GM23338 (cell line): ENCODE measurements at regions not wholly inside any gene's neighbourhood (a gene's known extent, or its start where the extent isn't known, plus 50 kb on each side); places are given as distances from the start of the nearest gene placed in this dataset.

Experiments used
- ATAC-seq: fragments of 200-7000 bp; cut with Tn5 transposase; 3 replicates; pipeline ENCODE4 v1.9.1; 2020
- DNase-seq: peaks from one replicate; pipeline ENCODE4 v3.0.0-alpha.2; 2015; ENCODE audit warnings: low spot score
- H2AFZ ChIP-seq: fragments of 200-600 bp; sonication (generic); 2 replicates; pipeline ENCODE4 v1.8.0; 2016; ENCODE audit warnings: antibody characterized with exemption, mild to moderate bottlenecking, moderate library complexity
- H3F3A ChIP-seq: fragments of 200-600 bp; sonication (generic); replicated peaks from 2 replicates; pipeline ENCODE4 v1.8.0; 2017; ENCODE audit warnings: antibody characterized with exemption, mixed run types, low read depth
- H3K27ac ChIP-seq: fragments of 200-600 bp; sonication (generic); 2 replicates; pipeline ENCODE4 v1.6.1; 2016; ENCODE audit warnings: low read depth
- H3K27me3 ChIP-seq: fragments of 200-600 bp; sonication (generic); 2 replicates; pipeline ENCODE4 v1.8.0; 2016; ENCODE audit warnings: mild to moderate bottlenecking, mixed run types, moderate library complexity; ENCODE audit not compliant: insufficient read depth
- H3K36me3 ChIP-seq: fragments of 200-600 bp; sonication (generic); 2 replicates; pipeline ENCODE4 v1.8.0; 2016; ENCODE audit warnings: mild to moderate bottlenecking; ENCODE audit not compliant: insufficient read depth
- H3K4me1 ChIP-seq: fragments of 200-600 bp; sonication (generic); 2 replicates; pipeline ENCODE4 v1.8.0; 2016; ENCODE audit warnings: mild to moderate bottlenecking, moderate library complexity; ENCODE audit not compliant: insufficient read depth
- H3K4me2 ChIP-seq: fragments of 200-600 bp; sonication (generic); 2 replicates; pipeline ENCODE4 v1.7.1; 2017; ENCODE audit warnings: mixed run types
- H3K4me3 ChIP-seq: fragments of 200-600 bp; sonication (generic); 2 replicates; pipeline ENCODE4 v1.6.1; 2016; ENCODE audit warnings: mixed run types
- H3K79me2 ChIP-seq: fragments of 200-600 bp; sonication (generic); replicated peaks from 2 replicates; pipeline ENCODE4 v1.8.0; 2017; ENCODE audit warnings: mild to moderate bottlenecking; ENCODE audit not compliant: insufficient read depth
- H3K9me2 ChIP-seq: fragments of 200-600 bp; sonication (generic); 2 replicates; pipeline ENCODE4 v1.8.0; 2017; ENCODE audit not compliant: insufficient read depth
- H4K20me1 ChIP-seq: fragments of 200-600 bp; sonication (generic); replicated peaks from 2 replicates; pipeline ENCODE4 v1.8.0; 2017; ENCODE audit warnings: mild to moderate bottlenecking; ENCODE audit not compliant: insufficient read depth
- H3K27ac Mint-ChIP-seq: 2 replicates; pipeline ENCODE4 v1.8.0; 2020; ENCODE audit warnings: inconsistent platforms, mild to moderate bottlenecking, moderate library complexity, mixed read lengths
- H3K27me3 Mint-ChIP-seq: 3 replicates; pipeline ENCODE4 v1.8.0; 2022; ENCODE audit warnings: low read depth, mild to moderate bottlenecking, moderate library complexity, mixed read lengths, inconsistent platforms; ENCODE audit not compliant: insufficient read depth, poor library complexity
- H3K36me3 Mint-ChIP-seq: 3 replicates; pipeline ENCODE4 v1.8.0; 2021; ENCODE audit warnings: low read depth, mild to moderate bottlenecking, inconsistent platforms, moderate library complexity, mixed read lengths
- H3K4me1 Mint-ChIP-seq: 3 replicates; pipeline ENCODE4 v1.8.0; 2020; ENCODE audit warnings: mild to moderate bottlenecking, inconsistent platforms, mixed read lengths
- H3K4me3 Mint-ChIP-seq: 3 replicates; pipeline ENCODE4 v1.8.0; 2021; ENCODE audit warnings: moderate library complexity, mild to moderate bottlenecking, inconsistent platforms, mixed read lengths
- H3K9me3 Mint-ChIP-seq: 3 replicates; pipeline ENCODE4 v1.8.0; 2020; ENCODE audit warnings: moderate library complexity, mild to moderate bottlenecking, inconsistent platforms, mixed read lengths
- CREB1 ChIP-seq: fragments of 250-450 bp; sonication (Bioruptor Pico); IDR thresholded peaks from 2 replicates; pipeline ENCODE4 v1.5.0; 2020; ENCODE audit warnings: low read depth, mild to moderate bottlenecking, moderate library complexity
- EZH2 ChIP-seq: fragments of 200-600 bp; sonication (generic); IDR thresholded peaks from one replicate; pipeline ENCODE4 v1.8.0; 2017; ENCODE audit warnings: antibody characterized with exemption, mild to moderate bottlenecking, low read depth; ENCODE audit not compliant: unreplicated experiment
- EZH2phosphoT487 ChIP-seq: fragments of 200-600 bp; sonication (generic); IDR thresholded peaks from one replicate; pipeline ENCODE4 v1.8.1; 2018; ENCODE audit warnings: antibody characterized with exemption; ENCODE audit not compliant: unreplicated experiment
- JUNB ChIP-seq: IDR thresholded peaks from one replicate; pipeline ENCODE4 v1.6.1; 2016; ENCODE audit warnings: antibody characterized with exemption; ENCODE audit not compliant: unreplicated experiment
- POLR2AphosphoS5 ChIP-seq: IDR thresholded peaks from 2 replicates; pipeline ENCODE4 v1.6.1; 2016; ENCODE audit warnings: antibody characterized with exemption, low read depth
- STAT1 ChIP-seq: IDR thresholded peaks from one replicate; pipeline ENCODE4 v1.6.1; 2016; ENCODE audit warnings: antibody characterized with exemption; ENCODE audit not compliant: unreplicated experiment
- ZNF114 ChIP-seq: fragments of 250-450 bp; sonication (Bioruptor Pico); IDR thresholded peaks from 2 replicates; pipeline ENCODE4 v1.5.0; 2020; ENCODE audit warnings: mild to moderate bottlenecking, moderate library complexity
- TF ChIP-seq, protein P1 (sequence below): IDR thresholded peaks from one replicate; pipeline ENCODE4 v1.6.1; 2018; ENCODE audit warnings: antibody characterized with exemption; ENCODE audit not compliant: unreplicated experiment
- TF ChIP-seq, protein P2 (sequence below): IDR thresholded peaks from 2 replicates; pipeline ENCODE4 v1.6.1; 2016; ENCODE audit warnings: antibody characterized with exemption
- TF ChIP-seq, protein P3 (sequence below): fragments of 250-450 bp; sonication (Bioruptor Pico); IDR thresholded peaks from 2 replicates; pipeline ENCODE4 v1.5.0; 2020; ENCODE audit warnings: mild to moderate bottlenecking, moderate library complexity
- TF ChIP-seq, protein P4 (sequence below), 2 experiments: fragments of 200-600 bp in 1 of 2; sonication (generic) in 1 of 2; conservative IDR thresholded peaks; 2 replicates each; pipeline versions ENCODE4 v1.5.1 to v1.6.1; 2016 to 2017; ENCODE audit warnings: antibody characterized with exemption in 2 of 2, low read depth in 2 of 2, mild to moderate bottlenecking in 2 of 2, moderate library complexity in 1 of 2

DNA sequence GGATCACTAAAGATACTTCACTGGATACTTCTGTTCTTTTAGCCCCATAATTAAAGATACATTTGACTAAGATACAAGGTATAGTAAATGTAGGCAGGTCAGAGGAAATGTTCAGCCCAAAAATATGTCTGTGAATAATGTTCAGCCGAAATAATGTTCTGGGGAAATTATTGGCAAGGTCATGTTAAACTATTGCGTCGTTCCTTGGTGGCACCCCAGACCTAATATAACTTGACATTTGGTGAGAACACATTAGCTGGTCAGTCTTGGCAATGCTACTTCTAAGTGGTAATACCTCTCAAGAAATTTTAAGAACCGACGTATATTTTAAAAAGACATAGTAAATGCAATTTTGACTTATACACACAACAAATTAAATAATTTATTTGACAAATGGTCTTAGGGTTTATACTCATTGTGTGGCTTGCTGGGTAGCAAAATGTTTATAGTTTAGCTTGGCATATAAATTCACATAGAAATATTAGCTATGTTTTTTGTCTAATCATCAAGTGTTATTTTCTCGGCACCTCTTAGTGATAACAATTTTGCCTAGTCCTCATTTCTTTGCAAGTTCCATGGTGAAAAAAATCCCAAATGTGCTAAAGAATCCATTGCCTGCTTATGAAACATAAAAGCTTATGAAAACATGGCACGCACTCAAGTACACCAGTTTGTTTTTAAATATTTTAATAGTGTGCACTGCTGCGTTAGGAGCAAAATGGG, 270.3 kb upstream of the NEBL start:
- Mint-ChIP-seq H3K4me1 (peaks cover 14% of the 10 kb centered on the region; the same call in 2 of the 3 replicates), H3K4me3 (no peak overlapping the region), H3K27ac (no peak overlapping the region), H3K27me3 (peaks cover 6% of the 10 kb centered on the region), H3K36me3 (peaks cover 14% of the 10 kb centered on the region), H3K9me3 (peaks cover 12% of the 10 kb centered on the region)
- TF ChIP-seq, protein P1, sequence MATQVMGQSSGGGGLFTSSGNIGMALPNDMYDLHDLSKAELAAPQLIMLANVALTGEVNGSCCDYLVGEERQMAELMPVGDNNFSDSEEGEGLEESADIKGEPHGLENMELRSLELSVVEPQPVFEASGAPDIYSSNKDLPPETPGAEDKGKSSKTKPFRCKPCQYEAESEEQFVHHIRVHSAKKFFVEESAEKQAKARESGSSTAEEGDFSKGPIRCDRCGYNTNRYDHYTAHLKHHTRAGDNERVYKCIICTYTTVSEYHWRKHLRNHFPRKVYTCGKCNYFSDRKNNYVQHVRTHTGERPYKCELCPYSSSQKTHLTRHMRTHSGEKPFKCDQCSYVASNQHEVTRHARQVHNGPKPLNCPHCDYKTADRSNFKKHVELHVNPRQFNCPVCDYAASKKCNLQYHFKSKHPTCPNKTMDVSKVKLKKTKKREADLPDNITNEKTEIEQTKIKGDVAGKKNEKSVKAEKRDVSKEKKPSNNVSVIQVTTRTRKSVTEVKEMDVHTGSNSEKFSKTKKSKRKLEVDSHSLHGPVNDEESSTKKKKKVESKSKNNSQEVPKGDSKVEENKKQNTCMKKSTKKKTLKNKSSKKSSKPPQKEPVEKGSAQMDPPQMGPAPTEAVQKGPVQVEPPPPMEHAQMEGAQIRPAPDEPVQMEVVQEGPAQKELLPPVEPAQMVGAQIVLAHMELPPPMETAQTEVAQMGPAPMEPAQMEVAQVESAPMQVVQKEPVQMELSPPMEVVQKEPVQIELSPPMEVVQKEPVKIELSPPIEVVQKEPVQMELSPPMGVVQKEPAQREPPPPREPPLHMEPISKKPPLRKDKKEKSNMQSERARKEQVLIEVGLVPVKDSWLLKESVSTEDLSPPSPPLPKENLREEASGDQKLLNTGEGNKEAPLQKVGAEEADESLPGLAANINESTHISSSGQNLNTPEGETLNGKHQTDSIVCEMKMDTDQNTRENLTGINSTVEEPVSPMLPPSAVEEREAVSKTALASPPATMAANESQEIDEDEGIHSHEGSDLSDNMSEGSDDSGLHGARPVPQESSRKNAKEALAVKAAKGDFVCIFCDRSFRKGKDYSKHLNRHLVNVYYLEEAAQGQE, result no peak
- no peak for TF ChIP-seq CREB1 (CRISPR knock-in tag)
- TF ChIP-seq, protein P2, sequence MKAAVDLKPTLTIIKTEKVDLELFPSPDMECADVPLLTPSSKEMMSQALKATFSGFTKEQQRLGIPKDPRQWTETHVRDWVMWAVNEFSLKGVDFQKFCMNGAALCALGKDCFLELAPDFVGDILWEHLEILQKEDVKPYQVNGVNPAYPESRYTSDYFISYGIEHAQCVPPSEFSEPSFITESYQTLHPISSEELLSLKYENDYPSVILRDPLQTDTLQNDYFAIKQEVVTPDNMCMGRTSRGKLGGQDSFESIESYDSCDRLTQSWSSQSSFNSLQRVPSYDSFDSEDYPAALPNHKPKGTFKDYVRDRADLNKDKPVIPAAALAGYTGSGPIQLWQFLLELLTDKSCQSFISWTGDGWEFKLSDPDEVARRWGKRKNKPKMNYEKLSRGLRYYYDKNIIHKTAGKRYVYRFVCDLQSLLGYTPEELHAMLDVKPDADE, result no peak
- TF ChIP-seq STAT1, result no peak
- TF ChIP-seq POLR2AphosphoS5, result no peak
- no peak for TF ChIP-seq ZNF114 (CRISPR knock-in tag)
- TF ChIP-seq EZH2phosphoT487, result no peak
- TF ChIP-seq EZH2, result no peak
- TF ChIP-seq, protein P3, sequence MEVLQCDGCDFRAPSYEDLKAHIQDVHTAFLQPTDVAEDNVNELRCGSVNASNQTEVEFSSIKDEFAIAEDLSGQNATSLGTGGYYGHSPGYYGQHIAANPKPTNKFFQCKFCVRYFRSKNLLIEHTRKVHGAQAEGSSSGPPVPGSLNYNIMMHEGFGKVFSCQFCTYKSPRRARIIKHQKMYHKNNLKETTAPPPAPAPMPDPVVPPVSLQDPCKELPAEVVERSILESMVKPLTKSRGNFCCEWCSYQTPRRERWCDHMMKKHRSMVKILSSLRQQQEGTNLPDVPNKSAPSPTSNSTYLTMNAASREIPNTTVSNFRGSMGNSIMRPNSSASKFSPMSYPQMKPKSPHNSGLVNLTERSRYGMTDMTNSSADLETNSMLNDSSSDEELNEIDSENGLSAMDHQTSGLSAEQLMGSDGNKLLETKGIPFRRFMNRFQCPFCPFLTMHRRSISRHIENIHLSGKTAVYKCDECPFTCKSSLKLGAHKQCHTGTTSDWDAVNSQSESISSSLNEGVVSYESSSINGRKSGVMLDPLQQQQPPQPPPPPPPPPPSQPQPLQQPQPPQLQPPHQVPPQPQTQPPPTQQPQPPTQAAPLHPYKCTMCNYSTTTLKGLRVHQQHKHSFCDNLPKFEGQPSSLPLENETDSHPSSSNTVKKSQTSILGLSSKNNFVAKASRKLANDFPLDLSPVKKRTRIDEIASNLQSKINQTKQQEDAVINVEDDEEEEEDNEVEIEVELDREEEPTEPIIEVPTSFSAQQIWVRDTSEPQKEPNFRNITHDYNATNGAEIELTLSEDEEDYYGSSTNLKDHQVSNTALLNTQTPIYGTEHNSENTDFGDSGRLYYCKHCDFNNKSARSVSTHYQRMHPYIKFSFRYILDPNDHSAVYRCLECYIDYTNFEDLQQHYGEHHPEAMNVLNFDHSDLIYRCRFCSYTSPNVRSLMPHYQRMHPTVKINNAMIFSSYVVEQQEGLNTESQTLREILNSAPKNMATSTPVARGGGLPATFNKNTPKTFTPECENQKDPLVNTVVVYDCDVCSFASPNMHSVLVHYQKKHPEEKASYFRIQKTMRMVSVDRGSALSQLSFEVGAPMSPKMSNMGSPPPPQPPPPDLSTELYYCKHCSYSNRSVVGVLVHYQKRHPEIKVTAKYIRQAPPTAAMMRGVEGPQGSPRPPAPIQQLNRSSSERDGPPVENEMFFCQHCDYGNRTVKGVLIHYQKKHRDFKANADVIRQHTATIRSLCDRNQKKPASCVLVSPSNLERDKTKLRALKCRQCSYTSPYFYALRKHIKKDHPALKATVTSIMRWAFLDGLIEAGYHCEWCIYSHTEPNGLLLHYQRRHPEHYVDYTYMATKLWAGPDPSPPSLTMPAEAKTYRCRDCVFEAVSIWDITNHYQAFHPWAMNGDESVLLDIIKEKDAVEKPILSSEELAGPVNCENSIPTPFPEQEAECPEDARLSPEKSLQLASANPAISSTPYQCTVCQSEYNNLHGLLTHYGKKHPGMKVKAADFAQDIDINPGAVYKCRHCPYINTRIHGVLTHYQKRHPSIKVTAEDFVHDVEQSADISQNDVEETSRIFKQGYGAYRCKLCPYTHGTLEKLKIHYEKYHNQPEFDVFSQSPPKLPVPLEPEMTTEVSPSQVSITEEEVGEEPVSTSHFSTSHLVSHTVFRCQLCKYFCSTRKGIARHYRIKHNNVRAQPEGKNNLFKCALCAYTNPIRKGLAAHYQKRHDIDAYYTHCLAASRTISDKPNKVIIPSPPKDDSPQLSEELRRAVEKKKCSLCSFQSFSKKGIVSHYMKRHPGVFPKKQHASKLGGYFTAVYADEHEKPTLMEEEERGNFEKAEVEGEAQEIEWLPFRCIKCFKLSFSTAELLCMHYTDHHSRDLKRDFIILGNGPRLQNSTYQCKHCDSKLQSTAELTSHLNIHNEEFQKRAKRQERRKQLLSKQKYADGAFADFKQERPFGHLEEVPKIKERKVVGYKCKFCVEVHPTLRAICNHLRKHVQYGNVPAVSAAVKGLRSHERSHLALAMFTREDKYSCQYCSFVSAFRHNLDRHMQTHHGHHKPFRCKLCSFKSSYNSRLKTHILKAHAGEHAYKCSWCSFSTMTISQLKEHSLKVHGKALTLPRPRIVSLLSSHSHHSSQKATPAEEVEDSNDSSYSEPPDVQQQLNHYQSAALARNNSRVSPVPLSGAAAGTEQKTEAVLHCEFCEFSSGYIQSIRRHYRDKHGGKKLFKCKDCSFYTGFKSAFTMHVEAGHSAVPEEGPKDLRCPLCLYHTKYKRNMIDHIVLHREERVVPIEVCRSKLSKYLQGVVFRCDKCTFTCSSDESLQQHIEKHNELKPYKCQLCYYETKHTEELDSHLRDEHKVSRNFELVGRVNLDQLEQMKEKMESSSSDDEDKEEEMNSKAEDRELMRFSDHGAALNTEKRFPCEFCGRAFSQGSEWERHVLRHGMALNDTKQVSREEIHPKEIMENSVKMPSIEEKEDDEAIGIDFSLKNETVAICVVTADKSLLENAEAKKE (CRISPR knock-in tag), result no peak
- TF ChIP-seq, protein P4, sequence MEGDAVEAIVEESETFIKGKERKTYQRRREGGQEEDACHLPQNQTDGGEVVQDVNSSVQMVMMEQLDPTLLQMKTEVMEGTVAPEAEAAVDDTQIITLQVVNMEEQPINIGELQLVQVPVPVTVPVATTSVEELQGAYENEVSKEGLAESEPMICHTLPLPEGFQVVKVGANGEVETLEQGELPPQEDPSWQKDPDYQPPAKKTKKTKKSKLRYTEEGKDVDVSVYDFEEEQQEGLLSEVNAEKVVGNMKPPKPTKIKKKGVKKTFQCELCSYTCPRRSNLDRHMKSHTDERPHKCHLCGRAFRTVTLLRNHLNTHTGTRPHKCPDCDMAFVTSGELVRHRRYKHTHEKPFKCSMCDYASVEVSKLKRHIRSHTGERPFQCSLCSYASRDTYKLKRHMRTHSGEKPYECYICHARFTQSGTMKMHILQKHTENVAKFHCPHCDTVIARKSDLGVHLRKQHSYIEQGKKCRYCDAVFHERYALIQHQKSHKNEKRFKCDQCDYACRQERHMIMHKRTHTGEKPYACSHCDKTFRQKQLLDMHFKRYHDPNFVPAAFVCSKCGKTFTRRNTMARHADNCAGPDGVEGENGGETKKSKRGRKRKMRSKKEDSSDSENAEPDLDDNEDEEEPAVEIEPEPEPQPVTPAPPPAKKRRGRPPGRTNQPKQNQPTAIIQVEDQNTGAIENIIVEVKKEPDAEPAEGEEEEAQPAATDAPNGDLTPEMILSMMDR (conservative IDR thresholded peaks at IDR 0.05; ENCODE audit: low read depth in 2 of 2), result no peak
- TF ChIP-seq JUNB, result no peak
- peaks cover 19% of the 10 kb centered on the region for H3K4me1 ChIP-seq
- H3F3A ChIP-seq, result peaks cover 9% of the 10 kb centered on the region
- H2AFZ ChIP-seq, result no peak overlapping the region
- H3K36me3 ChIP-seq, result no peaks in the 10 kb centered on the region; the same call in 1 of the 2 replicates
- H3K4me3 ChIP-seq, result no peak overlapping the region
- H4K20me1 ChIP-seq, result no peaks in the 10 kb centered on the region
- peaks cover 9% of the 10 kb centered on the region for H3K27me3 ChIP-seq
- H3K4me2 ChIP-seq, result no peak overlapping the region
- ATAC-seq (no peak), DNase-seq (no peak)
- H3K9me2 ChIP-seq, result no peaks in the 10 kb centered on the region
- H3K79me2 ChIP-seq, result no peaks in the 10 kb centered on the region
- no peak overlapping the region for H3K27ac ChIP-seq
